ENCODE measurements at regions not wholly inside any gene's neighbourhood (a gene's known extent, or its start where the extent isn't known, plus 50 kb on each side); places are given as distances from the start of the nearest gene placed in this dataset.

- TF ChIP-seq, protein P1, sequence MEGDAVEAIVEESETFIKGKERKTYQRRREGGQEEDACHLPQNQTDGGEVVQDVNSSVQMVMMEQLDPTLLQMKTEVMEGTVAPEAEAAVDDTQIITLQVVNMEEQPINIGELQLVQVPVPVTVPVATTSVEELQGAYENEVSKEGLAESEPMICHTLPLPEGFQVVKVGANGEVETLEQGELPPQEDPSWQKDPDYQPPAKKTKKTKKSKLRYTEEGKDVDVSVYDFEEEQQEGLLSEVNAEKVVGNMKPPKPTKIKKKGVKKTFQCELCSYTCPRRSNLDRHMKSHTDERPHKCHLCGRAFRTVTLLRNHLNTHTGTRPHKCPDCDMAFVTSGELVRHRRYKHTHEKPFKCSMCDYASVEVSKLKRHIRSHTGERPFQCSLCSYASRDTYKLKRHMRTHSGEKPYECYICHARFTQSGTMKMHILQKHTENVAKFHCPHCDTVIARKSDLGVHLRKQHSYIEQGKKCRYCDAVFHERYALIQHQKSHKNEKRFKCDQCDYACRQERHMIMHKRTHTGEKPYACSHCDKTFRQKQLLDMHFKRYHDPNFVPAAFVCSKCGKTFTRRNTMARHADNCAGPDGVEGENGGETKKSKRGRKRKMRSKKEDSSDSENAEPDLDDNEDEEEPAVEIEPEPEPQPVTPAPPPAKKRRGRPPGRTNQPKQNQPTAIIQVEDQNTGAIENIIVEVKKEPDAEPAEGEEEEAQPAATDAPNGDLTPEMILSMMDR (optimal IDR thresholded peaks at IDR 0.05 in 1 of 3, IDR thresholded peaks at IDR 0.05 in 1 of 3, conservative IDR thresholded peaks at IDR 0.05 in 1 of 3; ENCODE audit: extremely low read depth in 1 of 3, insufficient read depth in 2 of 3, low read length in 3 of 3): peak; percentile 43 to 61 (median 54)
- no peak for TF ChIP-seq EZH2 (IDR thresholded peaks at IDR 0.05; ENCODE audit: low read length)
Measured at GRCh38 chr3:148075771-148076716, 621.7 kb upstream of the AGTR1 start.

Measured in keratinocyte (primary cell).